ENCODE measurements at regions not wholly inside any gene's neighbourhood (a gene's known extent, or its start where the extent isn't known, plus 50 kb on each side); places are given as distances from the start of the nearest gene placed in this dataset.
A peak's percentile ranks its signal among the peaks of the same experiment; 100 is the strongest.
"Not testable (repeated sequence)": the region's sequence is repeated elsewhere in the genome, so short reads cannot be mapped to it uniquely, and the experiment has no call there.

DNA sequence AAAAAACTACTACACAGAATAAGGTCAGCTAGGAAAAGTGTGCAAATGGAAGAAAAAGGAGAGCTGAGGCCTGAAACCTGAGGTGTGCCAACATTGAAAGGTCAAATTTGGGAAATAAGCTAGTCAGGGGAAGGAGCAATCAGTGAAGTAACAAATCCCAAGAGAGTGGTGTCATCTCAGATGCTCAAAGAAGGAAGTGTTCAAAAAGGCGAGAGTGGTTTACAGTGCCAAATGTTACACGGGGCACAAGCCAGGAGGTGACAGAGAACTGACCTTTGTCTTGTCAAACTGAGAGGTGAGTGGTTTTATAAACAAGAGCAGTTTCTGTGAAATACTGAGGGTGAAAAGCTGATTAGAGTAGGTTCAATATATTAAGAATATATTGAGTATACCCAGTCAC, 83.0 kb upstream of the TCF21 start:
- H3K4me3 ChIP-seq (replicated peaks; ENCODE audit: low read depth, low read length) = no peak overlapping the region
- TF ChIP-seq, protein P1, sequence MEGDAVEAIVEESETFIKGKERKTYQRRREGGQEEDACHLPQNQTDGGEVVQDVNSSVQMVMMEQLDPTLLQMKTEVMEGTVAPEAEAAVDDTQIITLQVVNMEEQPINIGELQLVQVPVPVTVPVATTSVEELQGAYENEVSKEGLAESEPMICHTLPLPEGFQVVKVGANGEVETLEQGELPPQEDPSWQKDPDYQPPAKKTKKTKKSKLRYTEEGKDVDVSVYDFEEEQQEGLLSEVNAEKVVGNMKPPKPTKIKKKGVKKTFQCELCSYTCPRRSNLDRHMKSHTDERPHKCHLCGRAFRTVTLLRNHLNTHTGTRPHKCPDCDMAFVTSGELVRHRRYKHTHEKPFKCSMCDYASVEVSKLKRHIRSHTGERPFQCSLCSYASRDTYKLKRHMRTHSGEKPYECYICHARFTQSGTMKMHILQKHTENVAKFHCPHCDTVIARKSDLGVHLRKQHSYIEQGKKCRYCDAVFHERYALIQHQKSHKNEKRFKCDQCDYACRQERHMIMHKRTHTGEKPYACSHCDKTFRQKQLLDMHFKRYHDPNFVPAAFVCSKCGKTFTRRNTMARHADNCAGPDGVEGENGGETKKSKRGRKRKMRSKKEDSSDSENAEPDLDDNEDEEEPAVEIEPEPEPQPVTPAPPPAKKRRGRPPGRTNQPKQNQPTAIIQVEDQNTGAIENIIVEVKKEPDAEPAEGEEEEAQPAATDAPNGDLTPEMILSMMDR (IDR thresholded peaks at IDR 0.05; ENCODE audit: low read length, missing control alignments) = no peak
- DNase-seq (ENCODE audit: low read depth) = no peak

DNA sequence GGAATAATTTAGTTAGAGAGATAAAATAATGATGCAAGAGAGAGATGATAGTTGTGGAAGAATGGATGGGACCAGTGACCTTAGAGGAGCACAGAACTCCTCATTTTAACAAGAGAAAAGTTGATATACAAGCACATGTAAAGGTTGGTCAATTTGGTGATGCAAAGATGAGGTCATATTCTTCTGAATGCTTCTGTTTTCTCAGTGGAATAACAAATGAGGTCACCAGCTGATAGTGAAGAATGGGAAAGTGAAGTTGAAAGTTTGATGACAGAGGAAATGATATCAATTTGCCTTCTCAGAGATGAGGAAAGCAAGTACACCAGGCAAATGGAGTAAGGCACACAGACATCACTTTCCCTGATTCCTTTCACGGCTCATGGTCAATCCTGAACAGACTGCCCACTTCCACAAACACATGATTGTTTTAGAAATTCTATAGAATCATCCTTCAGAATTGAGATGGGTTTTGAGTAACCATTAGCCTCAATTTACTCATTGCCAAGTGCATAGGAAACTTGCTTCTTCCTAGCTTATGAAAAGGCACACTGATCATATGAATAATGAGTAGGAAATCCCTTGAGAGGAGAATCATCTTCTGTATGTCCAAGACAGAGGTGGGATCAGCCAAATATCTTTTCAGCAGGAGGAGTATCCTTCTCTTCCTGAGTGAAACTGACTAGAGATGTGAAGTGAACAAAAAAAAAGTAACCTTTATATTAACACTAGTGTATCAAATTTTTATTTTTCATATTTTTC, 82.4 kb upstream of the TCF21 start:
- TF ChIP-seq, protein P1 (IDR thresholded peaks at IDR 0.05; ENCODE audit: low read length, missing control alignments) = no peak
- no peak overlapping the region for H3K4me3 ChIP-seq (replicated peaks; ENCODE audit: low read depth, low read length)
- peak; percentile 80 for DNase-seq (ENCODE audit: low read depth)

DNA sequence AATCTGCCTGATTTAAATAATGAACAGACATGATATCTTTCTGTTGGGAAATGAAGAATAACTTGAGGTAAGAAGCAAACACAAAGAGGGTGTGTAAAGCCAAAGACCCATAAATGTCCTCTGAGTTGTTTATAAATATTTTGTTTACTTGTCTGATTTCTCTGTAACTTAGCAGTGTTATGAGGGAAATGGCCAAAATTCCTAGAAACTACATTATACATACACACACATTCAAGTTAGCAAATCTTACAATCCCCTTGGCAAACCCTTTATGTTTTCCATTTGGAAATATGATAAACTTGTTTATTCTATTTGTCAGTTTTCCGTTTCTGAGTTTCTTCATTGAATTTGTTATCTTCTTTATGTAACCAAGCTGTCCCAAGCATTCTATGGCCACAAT, 81.4 kb upstream of the TCF21 start:
- TF ChIP-seq, protein P1 (IDR thresholded peaks at IDR 0.05; ENCODE audit: low read length, missing control alignments) = no peak

DNA sequence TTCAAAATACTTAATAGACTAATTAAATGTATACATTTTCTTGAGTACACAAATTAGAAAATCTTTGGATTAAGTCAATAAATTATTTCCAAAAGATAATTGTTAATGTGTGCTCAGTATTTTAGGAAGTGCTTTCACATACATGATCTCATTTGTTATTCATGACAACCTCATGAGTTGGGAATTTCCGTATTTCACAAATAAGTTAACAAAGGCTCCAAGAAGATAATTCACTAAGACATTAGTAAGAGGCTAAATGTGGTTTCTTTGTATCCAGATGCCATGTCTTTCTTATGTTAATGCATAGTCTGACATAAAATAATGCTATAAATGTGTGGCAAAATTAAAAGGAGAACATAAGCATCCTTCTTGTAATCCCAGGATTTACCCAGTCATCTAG, 79.5 kb upstream of the TCF21 start:
- H3K4me3 ChIP-seq (replicated peaks; ENCODE audit: low read depth, low read length) = no peak overlapping the region
- TF ChIP-seq, protein P1 (IDR thresholded peaks at IDR 0.05; ENCODE audit: low read length, missing control alignments) = no peak
- peak; percentile 80 for DNase-seq (ENCODE audit: low read depth)

More for the DNA sequence above, 81.4 kb upstream of the TCF21 start:
- H3K4me3 ChIP-seq (replicated peaks; ENCODE audit: low read depth, low read length) = no peak overlapping the region
- DNase-seq (ENCODE audit: low read depth) = peak; percentile 73

DNA sequence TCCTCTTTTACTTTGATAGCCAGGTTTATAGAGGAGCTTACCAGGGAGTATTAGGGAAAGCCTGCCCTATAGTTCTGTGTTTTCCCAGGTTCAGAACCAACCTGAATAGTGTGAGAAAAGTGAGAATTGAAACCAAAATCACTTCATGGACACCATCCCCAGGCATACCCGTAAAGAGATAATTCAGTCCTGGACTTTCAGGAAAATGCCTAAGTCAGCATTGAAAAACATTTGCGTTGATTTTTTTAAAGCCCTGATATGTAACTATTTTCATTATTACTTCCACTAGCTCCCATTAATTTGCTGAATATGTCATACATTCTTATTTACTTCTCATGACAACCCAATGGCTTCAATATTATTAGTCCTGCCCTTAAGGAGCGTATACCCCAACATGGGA, 77.4 kb upstream of the TCF21 start:
- TF ChIP-seq, protein P1 (IDR thresholded peaks at IDR 0.05; ENCODE audit: low read length, missing control alignments) = no peak
- no peak for DNase-seq (ENCODE audit: low read depth)
- no peak overlapping the region for H3K4me3 ChIP-seq (replicated peaks; ENCODE audit: low read depth, low read length)

DNA sequence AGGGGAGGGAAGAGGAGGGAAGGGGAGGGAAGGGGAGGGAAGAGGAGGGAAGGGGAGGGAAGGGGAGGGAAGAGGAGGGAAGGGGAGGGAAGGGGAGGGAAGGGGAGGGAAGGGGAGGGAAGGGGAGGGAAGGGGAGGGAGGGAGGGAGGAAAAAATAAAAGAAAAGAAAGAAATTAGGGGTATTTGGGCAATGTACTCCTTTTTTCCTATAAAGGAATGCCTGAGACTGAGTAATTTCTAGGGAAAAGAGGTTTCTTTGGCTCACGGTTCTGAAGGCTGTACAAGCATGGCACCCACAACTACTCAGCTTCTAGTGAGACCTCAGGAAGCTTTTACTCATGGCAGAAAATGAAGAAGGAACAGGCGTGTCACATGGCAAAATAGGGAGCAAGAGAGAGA, 76.5 kb upstream of the TCF21 start:
- not testable (repeated sequence) for H3K4me3 ChIP-seq (replicated peaks; ENCODE audit: low read depth, low read length); DNase-seq (ENCODE audit: low read depth)

DNA sequence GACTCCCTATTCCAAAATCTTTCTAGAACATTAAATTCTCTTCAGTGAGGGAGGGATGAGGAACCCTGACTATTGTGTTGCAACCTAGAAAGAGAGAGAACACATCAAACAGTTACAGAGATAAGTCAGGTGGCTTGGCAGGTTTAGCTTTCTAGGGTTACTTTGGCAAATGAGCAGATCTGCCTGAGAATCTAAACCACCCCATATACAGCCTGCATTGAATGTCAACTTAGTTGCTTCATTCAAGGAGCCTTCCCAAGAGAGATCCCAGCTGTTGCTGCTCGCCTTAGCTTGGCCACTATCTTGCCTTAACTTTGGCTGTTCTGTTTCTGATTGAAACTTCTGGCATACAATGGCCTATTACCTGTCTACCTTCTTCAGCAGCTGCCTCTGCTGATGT, 74.7 kb upstream of the TCF21 start:
- TF ChIP-seq, protein P1 (IDR thresholded peaks at IDR 0.05; ENCODE audit: low read length, missing control alignments) = no peak
- DNase-seq (ENCODE audit: low read depth) = peak; percentile 75
- no peak overlapping the region for H3K4me3 ChIP-seq (replicated peaks; ENCODE audit: low read depth, low read length)

Measured in fibroblast of pulmonary artery (primary cell).